HFFc6 (cell line): ENCODE measurements at regions not wholly inside any gene's neighbourhood (a gene's known extent, or its start where the extent isn't known, plus 50 kb on each side); places are given as distances from the start of the nearest gene placed in this dataset.

ENCODE experiments used
- DNase-seq: peaks from one replicate; pipeline ENCODE4 v3.0.0-alpha.2; 2018
- H3K27ac Mint-ChIP-seq: 2 replicates; pipeline ENCODE4 v1.8.0; 2020; ENCODE audit warnings: mild to moderate bottlenecking, mixed read lengths
- H3K27me3 Mint-ChIP-seq: 2 replicates; pipeline ENCODE4 v1.8.0; 2021; ENCODE audit warnings: mild to moderate bottlenecking, moderate library complexity, mixed read lengths; ENCODE audit not compliant: insufficient read depth
- H3K36me3 Mint-ChIP-seq: 2 replicates; pipeline ENCODE4 v1.8.0; 2021; ENCODE audit warnings: low read depth, mixed read lengths
- H3K4me1 Mint-ChIP-seq: 2 replicates; pipeline ENCODE4 v1.8.0; 2020; ENCODE audit warnings: low read depth, mixed read lengths
- H3K4me3 Mint-ChIP-seq: 2 replicates; pipeline ENCODE4 v1.8.0; 2020; ENCODE audit warnings: mild to moderate bottlenecking, moderate library complexity, mixed read lengths
- H3K9me3 Mint-ChIP-seq: 2 replicates; pipeline ENCODE4 v1.8.0; 2020; ENCODE audit warnings: mild to moderate bottlenecking, mixed read lengths
- CTCF ChIP-seq: fragments of 200-600 bp; sonication (generic); IDR thresholded peaks from 2 replicates; pipeline ENCODE4 v1.5.0; 2021; ENCODE audit warnings: antibody characterized with exemption, mild to moderate bottlenecking

GRCh38 chr13:58474581-58474980 is 843.0 kb downstream of the PCDH17 start:
- Mint-ChIP-seq H3K4me3 (no peak overlapping the region), H3K9me3 (peaks cover 14% of the 10 kb centered on the region), H3K27me3 (no peaks in the 10 kb centered on the region; the same call in 1 of the 2 replicates), H3K4me1 (no peaks in the 10 kb centered on the region), H3K27ac (no peak overlapping the region), H3K36me3 (no peaks in the 10 kb centered on the region)
- no peak for DNase-seq
- no peak for TF ChIP-seq CTCF

DNA sequence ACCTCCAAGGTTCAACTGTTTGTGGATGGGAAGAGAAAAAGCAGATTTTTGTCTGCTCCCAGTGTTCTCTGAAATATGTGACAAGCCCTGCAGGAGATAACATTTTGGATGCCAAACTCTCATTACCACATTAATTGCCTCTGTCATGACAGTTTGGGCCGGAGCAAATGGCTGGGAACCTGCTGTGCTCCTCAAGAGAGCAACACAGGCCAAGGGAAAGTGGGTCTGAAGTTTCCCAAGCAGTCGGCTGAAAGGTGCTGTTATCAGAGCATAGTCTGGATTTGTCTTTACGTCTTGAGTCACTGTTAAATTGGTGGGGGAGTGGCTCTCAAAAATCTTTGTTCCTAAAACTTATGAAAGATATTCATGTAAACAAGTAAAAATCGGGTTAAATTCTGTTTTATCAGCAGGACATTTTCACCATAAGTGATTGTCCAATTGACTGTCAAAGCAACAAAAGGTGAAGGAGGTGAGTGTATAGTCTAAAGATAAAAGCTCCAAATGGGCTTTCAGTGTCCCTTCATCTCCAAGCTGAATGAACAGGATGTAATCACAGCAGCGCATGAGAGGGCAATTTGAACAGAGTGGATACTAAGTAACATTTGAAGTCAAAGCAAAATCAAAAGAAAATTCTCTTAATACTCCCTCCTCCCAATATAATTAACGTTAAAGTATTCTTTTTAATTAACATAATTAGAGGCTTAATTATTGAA is 844.8 kb downstream of the PCDH17 start:
- Mint-ChIP-seq H3K27ac (no peak overlapping the region), H3K36me3 (no peaks in the 10 kb centered on the region), H3K9me3 (peaks cover 24% of the 10 kb centered on the region), H3K4me1 (no peaks in the 10 kb centered on the region), H3K27me3 (no peaks in the 10 kb centered on the region), H3K4me3 (no peak overlapping the region)
- TF ChIP-seq CTCF: no peak
- no peak for DNase-seq

DNA sequence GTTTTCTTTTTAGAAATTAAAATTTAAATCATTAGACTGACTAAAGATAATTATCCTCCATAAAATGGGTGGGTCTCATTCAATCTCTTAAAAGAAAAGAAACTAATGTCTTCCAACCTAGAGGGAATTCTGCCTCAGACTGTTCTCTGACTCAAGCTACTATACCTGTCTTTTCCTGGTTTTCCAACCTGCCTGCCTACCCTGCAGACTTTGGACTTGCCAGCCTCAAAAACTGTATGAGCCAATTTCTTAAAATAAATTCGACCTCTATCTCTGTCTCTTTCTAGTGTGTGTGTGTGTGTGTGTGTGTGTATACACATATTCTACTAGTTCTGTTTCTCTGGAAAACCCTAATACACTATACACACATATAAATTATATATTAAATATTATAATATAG is 847.3 kb downstream of the PCDH17 start:
- Mint-ChIP-seq H3K4me3 (no peak overlapping the region), H3K27ac (no peak overlapping the region), H3K27me3 (no peaks in the 10 kb centered on the region), H3K4me1 (no peaks in the 10 kb centered on the region), H3K9me3 (peaks cover 26% of the 10 kb centered on the region), H3K36me3 (no peaks in the 10 kb centered on the region)
- DNase-seq: no peak
- no peak for TF ChIP-seq CTCF

DNA sequence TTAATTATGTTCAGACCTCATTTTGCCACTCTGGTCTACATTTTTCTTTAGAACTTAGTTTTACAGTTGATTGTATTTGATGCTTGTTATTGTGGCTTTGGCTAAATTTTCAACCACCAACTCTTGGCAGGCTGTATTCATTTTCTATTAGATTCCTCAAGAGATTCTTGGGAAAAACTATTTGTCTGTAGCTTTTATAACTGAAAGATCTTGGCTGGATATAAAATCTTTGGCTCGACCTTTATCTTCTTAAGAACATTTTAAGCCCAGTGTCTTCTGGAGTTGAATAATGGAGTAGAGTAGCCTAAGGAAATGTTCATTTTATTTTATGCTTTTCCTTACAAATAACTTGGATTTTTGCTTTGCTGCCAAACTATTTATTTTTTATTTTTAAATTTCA is 848.5 kb downstream of the PCDH17 start:
- no peak for TF ChIP-seq CTCF
- H3K27me3 Mint-ChIP-seq: no peaks in the 10 kb centered on the region
- no peak overlapping the region for H3K27ac Mint-ChIP-seq
- DNase-seq: no peak
- H3K4me3 Mint-ChIP-seq: no peak overlapping the region
- H3K36me3 Mint-ChIP-seq: no peaks in the 10 kb centered on the region
- no peaks in the 10 kb centered on the region for H3K4me1 Mint-ChIP-seq
- H3K9me3 Mint-ChIP-seq: peaks cover 26% of the 10 kb centered on the region

GRCh38 chr13:58488251-58488650 is 856.7 kb downstream of the PCDH17 start:
- Mint-ChIP-seq H3K36me3 (no peaks in the 10 kb centered on the region), H3K27me3 (no peaks in the 10 kb centered on the region), H3K27ac (no peak overlapping the region), H3K9me3 (peaks cover 15% of the 10 kb centered on the region), H3K4me1 (no peaks in the 10 kb centered on the region), H3K4me3 (no peak overlapping the region)
- no peak for DNase-seq
- TF ChIP-seq CTCF: no peak

GRCh38 chr13:58495668-58496067 is 864.1 kb downstream of the PCDH17 start:
- Mint-ChIP-seq H3K27me3 (no peaks in the 10 kb centered on the region), H3K36me3 (no peaks in the 10 kb centered on the region), H3K4me3 (no peak overlapping the region), H3K4me1 (no peaks in the 10 kb centered on the region), H3K9me3 (peaks cover 19% of the 10 kb centered on the region), H3K27ac (no peak overlapping the region)
- DNase-seq: no peak
- no peak for TF ChIP-seq CTCF
